CD4-positive, alpha-beta T cell (primary cell): ENCODE measurements at regions not wholly inside any gene's neighbourhood (a gene's known extent, or its start where the extent isn't known, plus 50 kb on each side); places are given as distances from the start of the nearest gene placed in this dataset.

ENCODE experiments used
- ATAC-seq: fragments of 200-7000 bp; cut with Tn5 transposase; one replicate; pipeline ENCODE4 v1.10.0; 2022; ENCODE audit warnings: mild to moderate bottlenecking; ENCODE audit not compliant: poor library complexity
- CTCF ChIA-PET: fragments of 350-600 bp; sonication (Branson Sonifier 250); formaldehyde crosslinking; loops from one replicate; lab custom pipeline; 2021; ENCODE audit warnings: antibody characterized with exemption, inconsistent platforms; lab: Charles Lee
- POLR2A ChIA-PET: fragments of 350-600 bp; sonication (Branson Sonifier 250); formaldehyde crosslinking; loops from one replicate; lab custom pipeline; 2021; ENCODE audit warnings: antibody characterized with exemption, inconsistent platforms; lab: Charles Lee
- DNase-seq, 14 experiments: peaks; one replicate each; pipeline ENCODE4 v3.0.0-alpha.2; 2013 to 2020; ENCODE audit warnings: mixed read lengths in 2 of 14
- H3K27ac ChIP-seq, 2 donors: one replicate each; pipeline versions ENCODE4 v1.5.1 to v1.7.0; 2013; ENCODE audit warnings: low read length in 2 of 2, low read depth in 1 of 2, mild to moderate bottlenecking in 1 of 2
- H3K27me3 ChIP-seq, 2 experiments: 1 replicate in 1 of 2; 2 replicates in 1 of 2; pipeline versions ENCODE4 v1.6.1 to v1.7.0; 2013; ENCODE audit warnings: low read length in 2 of 2, control low read depth in 1 of 2, mild to moderate bottlenecking in 1 of 2, moderate library complexity in 1 of 2; ENCODE audit not compliant: insufficient read depth in 2 of 2, control insufficient read depth in 1 of 2
- H3K36me3 ChIP-seq: one replicate; pipeline ENCODE4 v1.6.1; 2013; ENCODE audit warnings: low read length, control low read depth; ENCODE audit not compliant: insufficient read depth
- H3K4me1 ChIP-seq: one replicate; pipeline ENCODE4 v1.6.1; 2013; ENCODE audit warnings: low read length, control low read depth; ENCODE audit not compliant: insufficient read depth
- H3K4me3 ChIP-seq: one replicate; pipeline ENCODE4 v1.5.1; 2013; ENCODE audit warnings: mild to moderate bottlenecking, low read length, moderate library complexity
- H3K9me3 ChIP-seq, 2 experiments: 1 replicate in 1 of 2; 2 replicates in 1 of 2; pipeline versions ENCODE4 v1.6.1 to v1.7.0; 2013; ENCODE audit warnings: low read length in 2 of 2, mild to moderate bottlenecking in 2 of 2, control low read depth in 1 of 2, moderate library complexity in 1 of 2; ENCODE audit not compliant: control insufficient read depth in 1 of 2, insufficient read depth in 1 of 2
- H3K27ac Mint-ChIP-seq: one replicate; pipeline ENCODE4 v1.8.0; 2020; ENCODE audit warnings: mixed read lengths
- H3K27me3 Mint-ChIP-seq: one replicate; pipeline ENCODE4 v1.8.0; 2021; ENCODE audit warnings: mixed read lengths
- H3K36me3 Mint-ChIP-seq: one replicate; pipeline ENCODE4 v1.8.0; 2021; ENCODE audit warnings: low read depth, mixed read lengths
- H3K4me1 Mint-ChIP-seq: one replicate; pipeline ENCODE4 v1.8.0; 2021; ENCODE audit warnings: low read depth, mixed read lengths
- H3K4me3 Mint-ChIP-seq: one replicate; pipeline ENCODE4 v1.8.0; 2020; ENCODE audit warnings: mild to moderate bottlenecking, mixed read lengths
- H3K9me3 Mint-ChIP-seq: one replicate; pipeline ENCODE4 v1.8.0; 2020; ENCODE audit warnings: mixed read lengths
- CTCF ChIP-seq: fragments of 200-600 bp; IDR thresholded peaks from one replicate; pipeline ENCODE4 v1.8.0; 2022; ENCODE audit warnings: antibody characterized with exemption, mild to moderate bottlenecking
- intact Hi-C, 2 experiments: fragments of 100-400 bp; cut with DNase I in 1 of 2; cut with micrococcal nuclease in 1 of 2; formaldehyde crosslinking; loops; one replicate each; pipeline versions ENCODE4 v1.15.1 to v1.9.0; 2023 to 2025; cut with DNase I, micrococcal nuclease

GRCh38 chr3:42019144-42019952 is 57.4 kb upstream of the ULK4 start:
- Histone ChIP-seq H3K4me1 (peaks cover 31% of the 10 kb centered on the region), H3K27me3 (no peaks in the 10 kb centered on the region), H3K27ac (no peak overlapping the region), H3K36me3 (no peaks in the 10 kb centered on the region), H3K9me3 (no peaks in the 10 kb centered on the region), H3K4me3 (no peak overlapping the region)
- intact Hi-C loops, result no loop called here
- no peak for TF ChIP-seq CTCF
- ChIA-PET POLR2A (no interaction called here), CTCF (interaction anchor here (1.1 kb wide), 1 partner anchor 12 kb away, joined by 3 read pairs; no protein-coding TSS in a partner anchor)
- H3K9me3 Mint-ChIP-seq, result no peaks in the 10 kb centered on the region
- ATAC-seq (no peak), DNase-seq (no peak)
- H3K36me3 Mint-ChIP-seq, result peaks cover 5% of the 10 kb centered on the region
- no peak overlapping the region for H3K27ac Mint-ChIP-seq
- H3K4me3 Mint-ChIP-seq, result no peak overlapping the region
- H3K4me1 Mint-ChIP-seq, result peaks cover 80% of the 10 kb centered on the region
- H3K27me3 Mint-ChIP-seq, result no peaks in the 10 kb centered on the region

GRCh38 chr3:42014921-42015533 is 53.1 kb upstream of the ULK4 start:
- intact Hi-C loops, result loop anchor here in 1 of 2 experiments (5.0 kb wide), 2 partner anchors 82 to 1703 kb away; no protein-coding TSS in a partner anchor
- Mint-ChIP-seq H3K27me3 (no peaks in the 10 kb centered on the region), H3K9me3 (no peaks in the 10 kb centered on the region), H3K36me3 (peaks cover 13% of the 10 kb centered on the region), H3K27ac (peak overlapping the region; percentile 86), H3K4me3 (peak overlapping the region; percentile 94), H3K4me1 (peaks cover 55% of the 10 kb centered on the region)
- no peaks in the 10 kb centered on the region for H3K36me3 ChIP-seq
- H3K9me3 ChIP-seq, result no peaks in the 10 kb centered on the region
- no peak overlapping the region for H3K27ac ChIP-seq
- ATAC-seq (no peak), DNase-seq (peak in 4 of 14 experiments; percentile 11 to 24 (median 16))
- POLR2A ChIA-PET, result interaction anchor here (0.7 to 1.2 kb wide), 4 partner anchors 10 to 70 kb away, joined by 3 to 7 read pairs (median 4); partner anchors contain the start of gene ULK4
- peaks cover 32% of the 10 kb centered on the region for H3K4me1 ChIP-seq
- no peak for TF ChIP-seq CTCF
- CTCF ChIA-PET, result interaction anchor here (0.8 kb wide), 1 partner anchor 9 kb away, joined by 3 read pairs; no protein-coding TSS in a partner anchor
- H3K27me3 ChIP-seq, result no peaks in the 10 kb centered on the region
- peak overlapping the region; percentile 74 for H3K4me3 ChIP-seq

GRCh38 chr3:42014458-42014920 is 52.6 kb upstream of the ULK4 start:
- H3K27ac ChIP-seq, result no peak overlapping the region
- H3K9me3 ChIP-seq, result no peaks in the 10 kb centered on the region
- no peaks in the 10 kb centered on the region for H3K27me3 Mint-ChIP-seq
- TF ChIP-seq CTCF, result no peak
- ChIA-PET POLR2A (interaction anchor here (0.6 to 1.2 kb wide), 6 partner anchors 10 to 338 kb away, joined by 3 to 7 read pairs (median 4); partner anchors contain the start of gene ULK4), CTCF (interaction anchor here (0.8 kb wide), 1 partner anchor 10 kb away, joined by 3 read pairs; no protein-coding TSS in a partner anchor)
- H3K4me3 ChIP-seq, result peak overlapping the region; percentile 74
- H3K36me3 ChIP-seq, result no peaks in the 10 kb centered on the region
- peaks cover 32% of the 10 kb centered on the region for H3K4me1 ChIP-seq
- H3K4me1 Mint-ChIP-seq, result peaks cover 50% of the 10 kb centered on the region
- peaks cover 13% of the 10 kb centered on the region for H3K36me3 Mint-ChIP-seq
- no peaks in the 10 kb centered on the region for H3K9me3 Mint-ChIP-seq
- intact Hi-C loops, result loop anchor here in 1 of 2 experiments (5.0 kb wide), 2 partner anchors 83 to 1702 kb away; no protein-coding TSS in a partner anchor
- no peaks in the 10 kb centered on the region for H3K27me3 ChIP-seq
- DNase-seq, result peak in 4 of 14 experiments; percentile 19 to 34 (median 27)
- no peak for ATAC-seq
- peak overlapping the region; percentile 86 for H3K27ac Mint-ChIP-seq
- H3K4me3 Mint-ChIP-seq, result peak overlapping the region; percentile 94
